G401 (cell line): ENCODE measurements at regions not wholly inside any gene's neighbourhood (a gene's known extent, or its start where the extent isn't known, plus 50 kb on each side); places are given as distances from the start of the nearest gene placed in this dataset.
"Not testable (repeated sequence)": the region's sequence is repeated elsewhere in the genome, so short reads cannot be mapped to it uniquely, and the experiment has no call there.

Experiments
- DNase-seq: peaks from one replicate; pipeline ENCODE4 v3.0.0-alpha.2; 2015; ENCODE audit warnings: low spot score
- in situ Hi-C: cut with HindIII; loops from 2 replicates; pipeline ENCODE4 v1.10.0; 2016; ENCODE audit warnings: low sequenced_read_pairs, mixed read lengths

DNA sequence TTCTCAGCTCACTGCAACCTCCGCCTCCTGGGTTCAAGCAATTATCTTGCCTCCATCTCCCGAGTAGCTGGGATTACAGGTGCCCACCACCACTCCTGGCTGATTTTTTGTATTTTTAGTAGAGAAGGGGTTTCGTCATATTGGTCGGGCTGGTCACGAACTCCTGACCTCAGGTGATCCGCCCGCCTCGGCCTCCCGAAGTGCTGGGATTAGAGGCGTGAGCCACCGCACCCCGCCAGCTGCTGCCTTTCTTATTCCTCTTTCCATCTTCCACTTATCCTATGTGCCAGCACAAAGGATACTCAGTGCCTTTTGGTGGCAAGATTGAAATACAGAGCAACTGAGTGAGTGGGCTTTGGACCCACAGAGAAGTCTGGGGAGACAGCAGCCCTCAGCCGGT lies 97.6 kb upstream of the HES1 start:
- DNase-seq, in situ Hi-C loops: not testable (repeated sequence)

DNA sequence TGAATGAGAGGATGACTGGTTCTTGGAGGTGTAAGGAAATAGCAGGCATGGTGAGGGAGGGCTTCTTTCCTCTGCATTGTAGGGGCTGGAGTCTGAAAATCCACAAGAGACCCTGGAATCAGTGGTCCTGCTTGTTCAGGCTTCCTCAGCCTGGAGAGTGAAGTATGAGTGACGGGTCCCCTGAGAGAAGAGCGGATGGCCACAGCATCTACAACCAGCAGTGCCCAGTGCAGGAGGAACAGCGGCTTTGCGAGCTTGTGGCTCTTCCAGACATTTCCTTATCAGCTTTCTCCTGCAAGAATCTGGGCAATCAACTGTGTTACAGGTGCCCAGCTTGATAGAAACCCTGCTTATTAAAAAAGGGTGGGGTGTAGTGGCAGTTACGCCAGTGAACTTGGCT lies 97.0 kb upstream of the HES1 start:
- no peak for DNase-seq
- in situ Hi-C loops: no loop called here

DNA sequence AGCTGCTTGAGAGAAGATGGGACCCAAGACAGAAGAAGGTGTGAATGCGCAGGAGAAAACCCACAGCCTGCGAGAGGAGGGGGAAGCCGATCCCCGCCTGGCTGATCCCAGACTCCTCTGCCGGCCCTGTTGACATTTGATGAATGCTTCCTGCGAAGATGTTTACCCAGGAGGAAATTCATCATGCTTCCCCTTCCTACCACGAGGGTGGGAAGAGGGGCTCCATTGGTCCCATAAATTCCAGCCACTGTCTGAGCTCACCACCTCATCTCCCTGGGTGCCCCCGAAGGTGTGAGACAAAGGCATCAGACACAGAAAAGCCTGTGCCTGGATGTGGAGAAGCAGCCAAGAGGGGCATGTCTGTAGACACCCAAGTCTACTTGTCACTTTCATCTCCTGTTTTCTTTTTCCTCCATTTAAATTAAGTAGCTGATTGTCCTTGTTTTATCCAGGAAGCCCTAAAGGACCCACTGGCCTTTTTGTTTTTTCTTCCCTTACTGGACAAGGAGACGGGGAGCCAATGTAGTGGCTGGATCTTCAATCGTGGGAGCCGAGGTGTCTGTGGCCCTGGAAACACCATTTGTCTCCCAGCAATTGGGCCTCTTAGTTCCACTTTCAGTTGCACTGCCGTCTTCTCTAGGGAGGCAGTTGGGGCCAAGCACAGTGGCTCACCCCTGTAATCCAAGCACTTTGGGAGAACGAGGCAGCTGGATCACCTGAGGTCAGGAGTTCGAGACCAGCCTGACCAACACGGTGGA lies 95.3 kb upstream of the HES1 start:
- DNase-seq: no peak
- in situ Hi-C loops: no loop called here

DNA sequence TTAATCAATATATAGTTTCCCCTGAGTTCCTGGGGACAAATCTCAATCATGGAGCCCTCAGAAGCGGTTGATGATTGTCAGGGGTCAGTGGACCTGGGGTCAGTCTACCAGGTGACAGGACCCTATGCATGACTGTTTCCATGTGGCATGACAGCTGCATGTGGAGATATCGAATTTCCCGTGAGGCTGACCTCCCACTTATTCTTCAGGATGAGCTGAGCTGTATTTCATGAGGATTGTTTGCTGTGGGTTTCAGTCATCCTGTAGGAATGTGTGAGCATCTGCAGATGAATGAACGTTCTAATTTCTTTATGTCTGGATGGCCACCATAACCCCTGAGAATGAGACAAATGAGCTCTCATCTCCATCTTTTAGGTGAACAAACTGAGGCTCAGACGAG lies 93.0 kb upstream of the HES1 start:
- in situ Hi-C loops: no loop called here
- no peak for DNase-seq

DNA sequence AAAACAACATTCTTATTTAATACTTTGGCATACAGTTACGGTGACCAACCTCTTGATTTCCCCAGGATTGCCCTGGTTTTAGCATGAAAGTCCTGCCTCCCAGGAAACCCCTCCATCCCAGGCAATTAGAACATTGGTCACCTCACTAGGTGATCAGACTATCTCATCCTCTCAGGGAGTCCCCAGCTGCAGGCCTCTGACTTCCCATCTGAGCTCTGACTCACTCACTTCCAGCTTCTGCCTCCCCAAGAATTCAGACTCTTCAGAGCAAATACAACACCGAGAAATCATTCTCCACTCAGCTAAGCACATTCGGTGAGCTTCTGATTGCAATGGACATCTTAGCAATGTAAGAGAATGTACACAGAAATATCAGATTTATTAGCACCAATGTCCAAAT lies 92.4 kb upstream of the HES1 start:
- DNase-seq: no peak
- in situ Hi-C loops: no loop called here

DNA sequence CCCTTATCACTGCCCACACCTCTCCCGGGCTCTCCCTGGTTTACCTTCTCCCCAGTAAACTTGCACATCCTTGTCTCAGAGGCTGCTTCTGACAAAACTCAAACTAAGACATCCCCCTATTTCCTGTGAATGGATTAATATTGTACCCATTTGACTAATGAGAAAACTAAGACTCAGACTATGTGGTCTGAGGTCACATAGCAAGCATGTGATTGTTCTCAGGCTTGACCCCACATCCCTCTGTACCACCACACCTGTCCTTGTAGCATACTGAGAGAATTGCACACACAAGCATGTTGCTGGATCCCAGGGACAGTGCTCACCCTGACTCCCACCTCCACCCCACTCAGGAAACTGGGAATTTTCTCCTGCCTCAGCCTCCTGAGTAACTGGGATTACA lies 90.7 kb upstream of the HES1 start:
- in situ Hi-C loops: no loop called here

DNA sequence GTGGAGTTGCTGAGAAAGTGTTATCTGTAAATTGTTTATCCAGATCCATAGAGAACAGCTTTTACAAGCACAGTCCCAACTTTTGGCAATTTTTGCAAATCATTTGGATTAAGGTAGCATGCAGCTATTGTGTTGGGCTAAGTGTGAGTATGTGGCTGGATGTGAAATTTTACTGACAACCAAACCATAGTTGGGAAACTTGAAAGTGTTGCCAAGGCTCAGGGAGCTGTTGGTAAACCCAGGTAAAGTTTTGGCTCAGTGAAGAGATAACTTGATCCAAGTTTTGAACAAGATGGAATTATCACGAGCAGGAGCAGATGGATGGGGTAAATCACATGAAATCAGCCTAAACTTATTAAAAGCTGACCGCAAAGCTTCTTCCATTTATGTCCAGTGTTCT lies 90.0 kb upstream of the HES1 start:
- in situ Hi-C loops: no loop called here
- no peak for DNase-seq

More for the DNA sequence above, 90.7 kb upstream of the HES1 start:
- no peak for DNase-seq

DNA sequence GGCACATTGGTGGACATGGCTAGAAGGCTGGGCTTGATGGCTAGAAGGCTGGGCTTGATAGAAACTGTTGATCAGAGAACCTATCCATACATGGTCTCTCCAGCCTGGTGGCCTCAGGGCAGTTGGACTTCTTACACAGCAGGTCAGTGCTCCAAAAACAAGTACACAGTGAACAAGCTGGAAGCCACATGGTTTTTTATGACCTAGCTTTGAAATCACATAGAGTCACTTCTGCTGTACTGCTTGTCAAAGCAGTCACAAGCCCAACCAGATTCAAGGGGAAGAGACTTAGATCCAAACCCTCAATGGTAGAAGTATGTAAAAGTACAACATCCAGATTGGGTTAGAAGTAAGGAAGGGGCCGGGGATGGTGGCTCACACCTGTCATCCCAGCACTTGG lies 89.4 kb upstream of the HES1 start:
- no peak for DNase-seq
- in situ Hi-C loops: no loop called here

DNA sequence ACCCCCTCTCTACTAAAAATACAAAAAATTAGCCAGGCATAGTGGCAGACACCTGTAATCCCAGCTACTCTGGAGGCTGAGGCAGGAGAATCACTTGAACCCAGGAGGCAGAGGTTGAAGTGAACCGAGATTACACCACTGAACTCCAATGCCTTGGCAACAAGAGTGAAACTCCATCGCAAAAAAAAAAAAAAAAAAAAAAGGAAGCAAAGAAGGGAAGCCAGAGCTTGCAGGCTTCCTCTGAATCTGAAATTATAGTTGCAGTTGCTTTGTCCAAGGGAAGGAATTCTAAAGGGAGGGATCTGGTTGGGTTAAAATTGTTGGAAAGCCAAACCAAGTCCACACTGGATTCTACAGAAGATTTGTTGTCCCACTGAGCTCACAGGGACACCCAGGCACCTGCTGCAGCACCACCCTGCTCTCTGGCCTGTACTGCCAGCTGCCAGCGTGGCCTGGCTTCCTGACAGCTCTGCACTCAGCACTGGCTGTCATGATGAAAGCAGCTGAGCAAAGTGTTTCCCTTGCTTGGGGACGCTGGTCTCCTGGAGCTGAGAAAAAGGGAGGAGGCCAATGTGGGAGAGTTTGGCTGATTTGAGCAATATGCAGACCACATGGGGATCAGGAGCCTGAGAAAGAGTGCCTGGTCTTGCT lies 88.8 kb upstream of the HES1 start:
- in situ Hi-C loops: no loop called here
- DNase-seq: peak; percentile 7

DNA sequence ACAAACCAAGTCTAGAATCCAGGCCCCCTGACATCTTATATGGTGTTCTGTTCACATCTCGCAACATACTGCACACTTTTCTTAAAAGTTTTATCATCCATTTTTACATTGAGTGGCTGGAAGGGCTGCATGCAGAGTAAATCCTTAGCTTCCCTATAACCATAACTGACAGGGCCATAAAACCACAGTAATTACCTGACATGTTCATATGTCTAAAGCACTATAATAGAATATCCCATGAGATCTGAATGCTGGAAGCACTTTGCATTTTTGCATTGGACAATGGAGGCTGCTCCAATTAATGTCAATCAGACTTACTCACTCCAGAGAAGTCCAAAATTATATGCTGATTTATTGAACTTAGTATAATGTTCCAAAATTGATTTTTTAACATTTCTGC lies 86.6 kb upstream of the HES1 start:
- DNase-seq: no peak
- in situ Hi-C loops: no loop called here

DNA sequence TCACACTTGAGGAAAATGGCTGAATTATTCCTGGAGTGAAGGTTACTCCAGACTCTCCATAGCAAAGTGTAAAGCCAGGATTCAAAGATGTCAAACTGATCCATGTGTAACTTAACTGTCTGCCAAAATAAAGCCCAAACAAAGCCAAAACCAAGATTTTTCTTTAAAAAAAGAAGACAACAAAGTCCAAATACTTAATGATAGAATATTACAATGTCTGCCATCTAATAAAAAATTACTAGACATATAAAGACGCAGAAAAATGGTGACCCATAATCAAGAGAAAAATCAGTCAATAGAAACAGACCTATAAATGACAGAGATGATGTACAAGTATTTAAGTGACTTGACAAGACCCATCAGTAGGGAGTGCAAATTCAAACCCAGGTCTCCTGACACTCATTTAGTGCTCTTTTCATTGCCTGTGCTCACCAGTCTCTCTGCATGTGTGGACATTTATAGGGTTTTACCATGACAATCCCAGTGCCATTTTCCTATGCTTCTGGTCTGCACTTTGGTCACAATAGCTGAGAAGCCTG lies 85.1 kb upstream of the HES1 start:
- in situ Hi-C loops: no loop called here
- no peak for DNase-seq

DNA sequence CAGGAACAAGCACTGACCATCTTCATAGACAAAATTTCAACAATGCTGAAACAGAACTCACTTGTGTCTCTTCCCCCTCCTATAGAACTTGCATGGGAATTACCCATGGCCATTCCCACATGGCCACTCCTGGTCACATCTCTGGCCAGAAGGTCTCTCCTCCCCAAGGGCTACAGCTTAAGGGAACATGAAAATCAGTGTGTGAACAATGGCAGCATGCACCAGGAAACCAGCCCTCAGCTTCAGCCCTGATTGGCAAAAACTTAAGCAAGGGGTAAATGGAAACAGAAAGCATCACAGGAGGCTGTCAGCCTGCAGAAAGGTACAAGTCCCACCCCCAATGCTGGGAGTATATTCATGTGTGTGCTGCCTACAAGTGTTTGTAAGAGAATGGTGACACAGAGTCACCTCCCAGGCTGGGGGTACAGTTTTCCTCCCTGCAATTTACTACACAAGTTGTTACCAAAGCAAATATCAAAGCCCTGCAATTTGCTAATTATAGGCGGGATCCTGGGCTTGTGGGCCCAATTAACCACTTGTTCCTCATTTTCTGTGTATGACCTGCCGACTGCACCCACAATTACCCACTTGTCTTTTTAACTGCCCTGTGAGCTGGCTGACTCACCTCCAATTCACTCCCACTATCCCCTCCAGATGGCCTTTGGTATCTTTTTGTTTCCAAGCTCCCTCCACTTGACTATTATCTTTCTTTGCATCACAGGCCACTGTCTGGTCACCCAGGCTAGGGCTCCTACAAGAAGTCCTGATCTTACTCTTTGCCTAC lies 84.4 kb upstream of the HES1 start:
- in situ Hi-C loops: no loop called here
- no peak for DNase-seq

DNA sequence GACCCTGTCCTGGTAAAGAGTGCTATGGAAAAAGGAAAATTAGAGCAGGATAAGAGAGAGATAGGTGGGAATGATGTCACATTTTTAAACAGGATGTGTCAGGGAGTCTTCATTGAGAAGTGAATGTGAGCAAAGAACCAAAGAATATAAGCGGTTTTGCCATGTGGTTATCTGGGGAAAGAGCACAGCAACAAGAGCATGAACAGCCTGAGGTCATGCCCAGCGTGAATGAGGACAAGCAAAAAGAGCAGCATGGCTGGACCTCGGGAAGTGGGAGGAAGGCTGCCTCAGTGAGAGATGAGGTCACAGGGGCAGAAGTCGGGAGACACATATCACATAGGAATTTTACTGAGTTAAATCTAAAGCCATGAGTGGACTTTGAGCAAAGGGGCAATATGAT lies 82.8 kb upstream of the HES1 start:
- in situ Hi-C loops: no loop called here
- no peak for DNase-seq

DNA sequence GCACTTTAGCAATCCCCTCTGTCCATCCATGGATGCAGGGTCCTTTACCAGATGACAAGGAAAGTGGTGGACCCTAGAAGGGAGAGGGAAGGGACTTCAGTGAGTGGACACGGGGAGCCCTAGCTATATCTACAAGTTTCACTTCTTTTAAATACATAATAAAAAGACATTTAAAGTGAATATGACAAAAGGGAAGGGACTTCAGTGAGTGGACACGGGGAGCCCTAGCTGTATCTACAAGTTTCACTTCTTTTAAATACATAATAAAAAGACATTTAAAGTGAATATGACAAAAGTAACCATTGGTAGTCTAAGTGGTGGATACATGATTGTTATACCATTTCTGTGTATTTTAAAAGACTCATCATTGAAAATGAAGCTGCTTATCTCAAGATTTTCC lies 81.9 kb upstream of the HES1 start:
- in situ Hi-C loops: no loop called here

DNA sequence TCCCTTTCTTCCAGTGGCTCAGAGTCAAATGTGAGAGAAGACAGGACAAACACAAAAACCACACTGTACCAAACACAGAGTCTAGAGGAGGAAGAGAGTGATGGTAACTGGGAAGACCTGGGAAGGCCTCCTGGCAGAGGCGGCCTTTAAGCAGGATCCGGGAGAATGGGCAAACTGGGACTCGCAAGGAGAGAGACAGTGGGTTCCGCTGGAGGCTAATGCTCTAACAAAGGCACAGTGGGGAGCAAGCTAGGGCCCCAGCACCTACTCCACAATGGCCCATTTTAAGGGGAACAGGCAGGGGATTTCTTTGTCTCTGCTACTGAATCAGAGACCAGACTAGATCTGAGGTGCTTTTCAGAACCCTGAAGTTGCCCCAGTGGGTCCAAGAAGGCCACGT lies 81.4 kb upstream of the HES1 start:
- in situ Hi-C loops: no loop called here
- DNase-seq: no peak

More for the DNA sequence above, 81.9 kb upstream of the HES1 start:
- DNase-seq: no peak

DNA sequence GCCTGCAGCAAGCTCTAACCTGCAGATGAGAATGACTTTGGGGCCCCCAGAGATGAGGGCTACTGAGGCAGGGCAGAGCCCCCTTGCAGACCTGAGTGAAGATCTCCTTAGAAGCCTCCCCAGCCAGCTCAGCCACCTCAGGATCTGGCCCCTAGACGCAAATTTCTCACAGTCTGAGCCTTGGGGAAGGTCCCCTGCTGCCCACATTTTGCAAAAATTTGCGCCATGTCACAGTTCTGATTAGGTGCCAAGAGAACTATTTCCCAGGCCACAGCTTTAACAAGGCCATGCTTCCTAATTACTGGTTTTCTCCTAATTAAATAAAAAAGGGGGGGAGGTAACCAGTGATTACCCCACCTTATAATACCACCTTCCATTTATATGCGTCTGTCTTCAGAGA lies 81.0 kb upstream of the HES1 start:
- DNase-seq: no peak
- in situ Hi-C loops: no loop called here

DNA sequence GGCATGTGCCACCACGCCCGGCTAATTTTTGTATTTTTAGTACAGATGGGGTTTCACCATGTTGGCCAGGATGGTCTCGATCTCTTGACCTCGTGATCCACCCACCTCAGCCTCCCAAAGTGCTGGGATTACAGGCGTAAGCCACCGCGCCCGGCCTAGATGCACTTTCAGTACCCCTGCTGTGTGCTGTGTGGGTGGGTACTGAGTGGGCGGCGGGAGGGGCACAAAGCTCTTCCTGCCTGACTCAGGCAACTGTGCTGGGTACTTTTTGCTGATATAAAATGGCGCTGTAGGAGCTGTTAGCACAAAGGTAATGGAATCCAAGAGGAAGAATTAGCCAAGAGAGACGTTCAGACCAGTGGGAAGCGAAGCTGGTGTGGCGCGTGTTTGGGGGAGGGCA lies 79.6 kb upstream of the HES1 start:
- in situ Hi-C loops: not testable (repeated sequence)

DNA sequence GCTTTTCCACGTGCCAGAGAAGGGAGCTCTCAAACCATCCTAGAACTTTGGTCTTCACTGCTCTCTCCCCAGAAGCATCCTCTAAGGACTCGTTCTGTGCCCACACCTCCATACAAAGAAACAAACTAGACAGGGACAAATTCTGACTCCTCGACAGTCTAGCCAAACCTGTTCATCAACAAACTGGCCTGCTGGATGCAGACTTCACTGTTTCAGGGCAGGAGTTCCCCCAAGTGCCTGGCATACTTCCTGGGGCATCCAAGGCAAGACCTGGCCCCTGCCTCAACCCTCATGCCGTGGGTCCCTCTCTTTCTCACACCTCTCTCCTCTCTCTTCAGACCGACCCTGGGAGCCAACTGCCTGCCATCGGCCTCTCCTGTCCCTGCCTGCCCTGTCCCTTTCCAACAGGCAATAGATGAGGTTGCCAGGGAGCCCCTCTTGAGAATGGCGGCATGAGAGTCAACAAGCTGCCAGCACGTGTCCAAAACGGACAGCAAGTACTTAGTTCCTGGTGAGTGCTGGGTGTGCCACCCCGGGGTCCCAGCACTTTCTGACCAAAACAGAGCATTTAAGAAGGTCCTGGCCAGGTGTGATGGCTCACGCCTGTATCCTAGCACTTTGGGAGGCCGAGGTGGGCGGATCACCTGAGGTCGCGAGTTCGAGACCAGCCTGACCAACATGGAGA lies 79.1 kb upstream of the HES1 start:
- no peak for DNase-seq

More for the DNA sequence above, 79.6 kb upstream of the HES1 start:
- not testable (repeated sequence) for DNase-seq

DNA sequence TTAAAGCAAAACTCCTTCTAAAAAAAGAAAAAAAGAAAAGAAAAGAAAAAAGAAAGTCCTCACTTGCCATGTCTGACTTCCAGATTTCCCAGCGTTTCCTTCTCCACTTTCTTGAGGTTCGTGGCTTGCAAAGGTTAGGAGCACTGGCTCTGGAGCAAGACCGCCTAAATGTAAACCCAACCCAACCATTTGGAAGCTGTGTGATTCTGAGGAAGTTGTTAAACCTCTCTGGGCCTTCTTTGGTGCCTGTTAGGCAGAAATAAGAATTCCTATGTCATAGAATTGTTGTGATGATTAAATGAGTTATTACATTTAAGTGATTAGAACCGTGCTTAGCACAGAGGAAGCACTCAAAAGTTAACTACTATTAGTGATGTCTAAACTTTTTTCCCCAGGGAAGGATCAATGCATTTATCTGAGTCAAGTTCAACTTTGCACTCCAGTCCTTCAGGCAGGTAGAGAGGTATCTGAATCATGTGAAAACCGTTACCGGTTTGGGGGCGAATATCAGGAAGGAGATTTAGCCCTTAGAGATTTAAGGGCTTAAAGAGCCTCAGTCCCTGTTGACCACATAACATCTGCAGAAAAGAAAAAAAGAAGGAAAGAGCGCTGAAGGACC lies 78.3 kb upstream of the HES1 start:
- in situ Hi-C loops: no loop called here

More for the DNA sequence above, 79.1 kb upstream of the HES1 start:
- in situ Hi-C loops: no loop called here

More for the DNA sequence above, 78.3 kb upstream of the HES1 start:
- DNase-seq: no peak
